ENCODE measurements at regions not wholly inside any gene's neighbourhood (a gene's known extent, or its start where the extent isn't known, plus 50 kb on each side); places are given as distances from the start of the nearest gene placed in this dataset.

GRCh38 chr16:52976539-52977167, 76.0 kb downstream of the CHD9NB start:
- ChIA-PET POLR2A (no interaction called here), CTCF (interaction anchor here (0.6 to 2.2 kb wide), 6 partner anchors 10 to 908 kb away, joined by 3 to 10 read pairs (median 6); no protein-coding TSS in a partner anchor)
- Histone ChIP-seq H3K4me1 (ENCODE audit: control insufficient read depth, insufficient read depth, low read length) (no peaks in the 10 kb centered on the region), H3K27ac (ENCODE audit: extremely low read depth, low read depth, low read length) (no peak overlapping the region), H3K4me3 (ENCODE audit: low read depth, low read length) (no peak overlapping the region), H3K9me3 (ENCODE audit: control insufficient read depth, insufficient read depth, low read depth, low read length) (no peaks in the 10 kb centered on the region), H3K36me3 (ENCODE audit: control insufficient read depth in 2 of 2, insufficient read depth in 1 of 2, low read length in 2 of 2) (no peaks in the 10 kb centered on the region)
- TF ChIP-seq ZNF654 (tag by site-specific recombination; IDR thresholded peaks at IDR 0.05; ENCODE audit: low read depth) (peak; percentile 11; the same call in 1 of the 2 replicates), ZNF624 (tag by site-specific recombination; IDR thresholded peaks at IDR 0.05) (no peak)

- H3K36me3 ChIP-seq (ENCODE audit: control insufficient read depth in 2 of 2, insufficient read depth in 1 of 2, low read length in 2 of 2) = no peaks in the 10 kb centered on the region
- H3K27ac ChIP-seq (ENCODE audit: extremely low read depth, low read depth, low read length) = no peak overlapping the region
- H3K4me3 ChIP-seq (ENCODE audit: low read depth, low read length) = no peak overlapping the region
- H3K4me1 ChIP-seq (ENCODE audit: control insufficient read depth, insufficient read depth, low read length) = no peaks in the 10 kb centered on the region
- TF ChIP-seq ZNF629 (tag by site-specific recombination; IDR thresholded peaks at IDR 0.05) (no peak), RBAK (tag by site-specific recombination; IDR thresholded peaks at IDR 0.05) (no peak), ZNF555 (tag by site-specific recombination; conservative IDR thresholded peaks at IDR 0.05) (no peak), ZNF302 (tag by site-specific recombination; IDR thresholded peaks at IDR 0.05; ENCODE audit: low read depth) (no peak), MEIS1 (CRISPR knock-in tag; IDR thresholded peaks at IDR 0.05; ENCODE audit: borderline replicate concordance) (no peak), ZNF571 (tag by site-specific recombination; IDR thresholded peaks at IDR 0.05) (no peak), ZBTB17 (tag by site-specific recombination; IDR thresholded peaks at IDR 0.05) (no peak), HIC1 (tag by site-specific recombination; IDR thresholded peaks at IDR 0.05) (no peak)
- ChIA-PET CTCF (interaction anchor here (0.6 to 2.6 kb wide), 5 partner anchors 10 to 899 kb away, joined by 3 to 10 read pairs (median 3); no protein-coding TSS in a partner anchor), POLR2A (no interaction called here)
- H3K9me3 ChIP-seq (ENCODE audit: control insufficient read depth, insufficient read depth, low read depth, low read length) = no peaks in the 10 kb centered on the region; the same call in 1 of the 2 replicates
Measured at GRCh38 chr16:52967744-52968143, 85.0 kb downstream of the CHD9NB start.

DNA sequence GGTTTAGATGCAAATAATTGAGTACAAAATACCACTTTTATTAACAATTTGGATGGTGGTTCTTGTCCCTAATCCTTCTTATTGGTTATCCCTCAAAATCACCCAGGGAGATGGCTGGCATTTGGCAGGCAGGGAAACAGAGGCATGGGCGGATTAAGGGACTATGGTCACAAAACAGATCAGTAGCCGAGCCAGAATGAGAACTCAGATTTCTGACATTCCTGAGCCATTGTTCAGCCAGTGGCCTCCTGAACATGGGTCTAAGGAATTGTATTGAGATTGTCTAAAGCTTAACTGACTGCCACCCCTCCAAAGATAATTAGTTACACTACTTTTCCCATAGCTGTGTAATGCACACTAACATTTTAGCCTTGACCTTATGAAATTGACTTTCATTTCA, 88.4 kb downstream of the CHD9NB start:
- Histone ChIP-seq H3K36me3 (ENCODE audit: control insufficient read depth in 2 of 2, insufficient read depth in 1 of 2, low read length in 2 of 2) (no peaks in the 10 kb centered on the region), H3K4me3 (ENCODE audit: low read depth, low read length) (no peak overlapping the region), H3K4me1 (ENCODE audit: control insufficient read depth, insufficient read depth, low read length) (no peaks in the 10 kb centered on the region), H3K27ac (ENCODE audit: extremely low read depth, low read depth, low read length) (no peak overlapping the region), H3K9me3 (ENCODE audit: control insufficient read depth, insufficient read depth, low read depth, low read length) (no peaks in the 10 kb centered on the region; the same call in 1 of the 2 replicates)
- ChIA-PET CTCF (no interaction called here), POLR2A (no interaction called here)
- TF ChIP-seq ZNF394 (tag by site-specific recombination; IDR thresholded peaks at IDR 0.05; ENCODE audit: borderline replicate concordance) (no peak), ZBTB1 (tag by site-specific recombination; IDR thresholded peaks at IDR 0.05) (no peak), ZFP37 (tag by site-specific recombination; IDR thresholded peaks at IDR 0.05) (no peak), ZNF114 (tag by site-specific recombination; IDR thresholded peaks at IDR 0.05) (no peak), ZNF19 (tag by site-specific recombination; IDR thresholded peaks at IDR 0.05; ENCODE audit: low read depth) (no peak), TCF7L2 (IDR thresholded peaks at IDR 0.05; ENCODE audit: borderline replicate concordance, low read depth, low read length) (no peak), ZNF776 (tag by site-specific recombination; IDR thresholded peaks at IDR 0.05; ENCODE audit: borderline replicate concordance) (no peak), ZNF529 (tag by site-specific recombination; IDR thresholded peaks at IDR 0.05; ENCODE audit: insufficient replicate concordance) (no peak), TRIM28 (IDR thresholded peaks at IDR 0.05; ENCODE audit: borderline replicate concordance, low read length) (no peak), ZNF211 (tag by site-specific recombination; IDR thresholded peaks at IDR 0.05; ENCODE audit: low read depth) (no peak), ZNF830 (tag by site-specific recombination; IDR thresholded peaks at IDR 0.05; ENCODE audit: low read depth) (no peak), ZNF292 (tag by site-specific recombination; IDR thresholded peaks at IDR 0.05; ENCODE audit: borderline replicate concordance, low read depth) (no peak), ZNF311 (tag by site-specific recombination; IDR thresholded peaks at IDR 0.05; ENCODE audit: borderline replicate concordance) (no peak), ZFHX2 (tag by site-specific recombination; conservative IDR thresholded peaks at IDR 0.05) (no peak), ZNF335 (tag by site-specific recombination; conservative IDR thresholded peaks at IDR 0.05) (no peak), ZEB2 (tag by site-specific recombination; IDR thresholded peaks at IDR 0.05) (no peak), ZNF768 (tag by site-specific recombination; IDR thresholded peaks at IDR 0.05) (no peak), ZNF580 (tag by site-specific recombination; IDR thresholded peaks at IDR 0.05) (no peak), ZNF792 (tag by site-specific recombination; IDR thresholded peaks at IDR 0.05) (no peak)

All from HEK293 (cell line).